OCI-LY3 (cell line): ENCODE measurements at regions not wholly inside any gene's neighbourhood (a gene's known extent, or its start where the extent isn't known, plus 50 kb on each side); places are given as distances from the start of the nearest gene placed in this dataset.

ENCODE experiments used
- H2AFZ ChIP-seq: fragments of 200-600, 300-600 bp; shearing (Covaris generic); 2 replicates; pipeline ENCODE4 v1.6.0; 2014; ENCODE audit warnings: antibody characterized with exemption, low read depth, low read length
- H3K27ac ChIP-seq: fragments of 200-600, 300-600 bp; sonication (generic); 2 replicates; pipeline ENCODE4 v1.5.1; 2014; ENCODE audit warnings: mild to moderate bottlenecking, low read length, moderate library complexity, mixed read lengths
- H3K27me3 ChIP-seq: fragments of 200-600, 300-600 bp; sonication (generic); 2 replicates; pipeline ENCODE4 v1.6.1; 2014; ENCODE audit warnings: low read depth, low read length, mixed read lengths
- H3K36me3 ChIP-seq: fragments of 200-600, 300-600 bp; sonication (generic); replicated peaks from 2 replicates; pipeline ENCODE3; 2014; ENCODE audit warnings: low read depth, low read length, mixed read lengths
- H3K4me1 ChIP-seq: fragments of 300-600, 200-600 bp; sonication (generic); 2 replicates; pipeline ENCODE4 v1.6.1; 2014; ENCODE audit warnings: low read length, mixed read lengths
- H3K4me2 ChIP-seq: fragments of 200-600, 300-600 bp; sonication (generic); 2 replicates; pipeline ENCODE4 v1.6.1; 2014; ENCODE audit warnings: low read length, mixed read lengths
- H3K4me3 ChIP-seq: fragments of 300-600, 200-600 bp; sonication (generic); 2 replicates; pipeline ENCODE4 v1.5.1; 2014; ENCODE audit warnings: antibody characterized with exemption, mild to moderate bottlenecking, low read length, moderate library complexity
- H3K79me2 ChIP-seq: fragments of 300-600, 200-600 bp; shearing (Covaris generic); 2 replicates; pipeline ENCODE4 v1.6.1; 2014; ENCODE audit warnings: mild to moderate bottlenecking, low read length, mixed read lengths
- H3K9ac ChIP-seq: fragments of 300-600, 200-600 bp; shearing (Covaris generic); 2 replicates; pipeline ENCODE4 v1.6.0; 2014; ENCODE audit warnings: mild to moderate bottlenecking, low read length, moderate library complexity
- H3K9me3 ChIP-seq: fragments of 200-600, 300-600 bp; shearing (Covaris generic); 2 replicates; pipeline ENCODE4 v1.6.1; 2014; ENCODE audit warnings: low read length, mixed read lengths; ENCODE audit not compliant: insufficient read depth
- H4K20me1 ChIP-seq: fragments of 200-600, 300-600 bp; sonication (generic); 2 replicates; pipeline ENCODE4 v1.6.1; 2016; ENCODE audit warnings: low read length, mixed read lengths; ENCODE audit not compliant: insufficient read depth
- CTCF ChIP-seq: fragments of 200-600, 300-600 bp; sonication (generic); IDR thresholded peaks from 2 replicates; pipeline ENCODE4 v1.5.1; 2014; ENCODE audit warnings: antibody characterized with exemption, low read length, low read depth
- EZH2phosphoT487 ChIP-seq: fragments of 200-600 bp; shearing (Covaris generic); IDR thresholded peaks from 2 replicates; pipeline ENCODE4 v1.6.1; 2018; ENCODE audit warnings: antibody characterized with exemption, mixed run types, low read depth

GRCh38 chr6:126716032-126716431, 376.1 kb downstream of the CENPW start:
- Histone ChIP-seq H3K9me3 (no peaks in the 10 kb centered on the region), H3K27ac (no peak overlapping the region), H3K9ac (no peak overlapping the region), H3K36me3 (no peaks in the 10 kb centered on the region), H3K27me3 (no peaks in the 10 kb centered on the region), H3K4me3 (no peak overlapping the region), H3K4me1 (no peaks in the 10 kb centered on the region), H4K20me1 (no peaks in the 10 kb centered on the region), H3K79me2 (no peaks in the 10 kb centered on the region), H3K4me2 (no peak overlapping the region), H2AFZ (no peak overlapping the region)
- no peak for TF ChIP-seq EZH2phosphoT487
- TF ChIP-seq CTCF: no peak

GRCh38 chr6:126716826-126717509, 377.1 kb downstream of the CENPW start:
- H3K9ac ChIP-seq: no peak overlapping the region
- no peaks in the 10 kb centered on the region for H3K9me3 ChIP-seq
- no peak for TF ChIP-seq EZH2phosphoT487
- no peak for TF ChIP-seq CTCF
- H3K27ac ChIP-seq: no peak overlapping the region
- no peaks in the 10 kb centered on the region for H3K27me3 ChIP-seq
- H3K36me3 ChIP-seq: no peaks in the 10 kb centered on the region
- no peak overlapping the region for H3K4me2 ChIP-seq
- H3K4me1 ChIP-seq: no peaks in the 10 kb centered on the region
- no peak overlapping the region for H3K4me3 ChIP-seq
- no peaks in the 10 kb centered on the region for H3K79me2 ChIP-seq
- H4K20me1 ChIP-seq: no peaks in the 10 kb centered on the region
- H2AFZ ChIP-seq: no peak overlapping the region

- no peaks in the 10 kb centered on the region for H3K27me3 ChIP-seq
- H3K36me3 ChIP-seq: no peaks in the 10 kb centered on the region
- no peak overlapping the region for H2AFZ ChIP-seq
- no peaks in the 10 kb centered on the region for H3K9me3 ChIP-seq
- H3K4me3 ChIP-seq: no peak overlapping the region
- no peak overlapping the region for H3K9ac ChIP-seq
- H3K27ac ChIP-seq: no peak overlapping the region
- no peaks in the 10 kb centered on the region for H3K4me1 ChIP-seq
- no peak overlapping the region for H3K4me2 ChIP-seq
- no peak for TF ChIP-seq EZH2phosphoT487
- TF ChIP-seq CTCF: no peak
- H3K79me2 ChIP-seq: no peaks in the 10 kb centered on the region
- no peaks in the 10 kb centered on the region for H4K20me1 ChIP-seq
These were observed 378.8 kb downstream of the CENPW start for GRCh38 chr6:126718600-126719327.

- Histone ChIP-seq H3K79me2 (no peaks in the 10 kb centered on the region), H3K4me2 (no peak overlapping the region), H3K27ac (no peak overlapping the region), H3K27me3 (no peaks in the 10 kb centered on the region), H2AFZ (no peak overlapping the region), H3K9ac (no peak overlapping the region), H3K36me3 (no peaks in the 10 kb centered on the region), H3K9me3 (no peaks in the 10 kb centered on the region), H3K4me3 (no peak overlapping the region), H3K4me1 (no peaks in the 10 kb centered on the region), H4K20me1 (no peaks in the 10 kb centered on the region)
- TF ChIP-seq EZH2phosphoT487: no peak
- TF ChIP-seq CTCF: no peak
These were observed 380.4 kb downstream of the CENPW start for GRCh38 chr6:126720304-126720703.
